Dedifferentiated amniotic fluid mesenchymal stem cell (primary cell): ENCODE measurements at regions not wholly inside any gene's neighbourhood (a gene's known extent, or its start where the extent isn't known, plus 50 kb on each side); places are given as distances from the start of the nearest gene placed in this dataset.
"Not testable (repeated sequence)": the region's sequence is repeated elsewhere in the genome, so short reads cannot be mapped to it uniquely, and the experiment has no call there.

Experiments
- DNase-seq: peaks from one replicate; pipeline ENCODE4 v3.0.0-alpha.2; 2016; ENCODE audit errors: extremely low spot score

DNA sequence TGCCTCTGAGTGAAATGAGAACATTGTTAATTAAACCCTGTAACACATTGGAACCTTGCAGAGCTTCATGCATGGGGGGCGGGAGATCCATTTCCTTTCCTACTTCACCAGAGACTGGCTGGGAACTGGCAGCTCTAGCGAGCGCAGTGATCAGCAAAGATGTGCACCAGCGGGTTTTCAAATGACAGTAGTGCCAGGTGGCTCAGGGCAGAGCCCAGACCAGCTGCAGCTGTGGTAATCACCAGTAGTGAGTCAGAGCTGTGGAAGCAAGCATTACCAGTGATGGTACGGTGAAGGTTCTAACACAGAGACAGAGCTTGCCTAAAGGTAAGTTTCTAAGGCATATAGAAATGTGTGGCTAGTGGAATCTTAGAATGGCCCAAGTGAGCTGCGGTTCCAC is 1009.7 kb upstream of the CELF2 start:
- no peak for DNase-seq

GRCh38 chr10:10010397-10010796 is 1007.3 kb upstream of the CELF2 start:
- no peak for DNase-seq

- no peak for DNase-seq
These were observed 1002.8 kb upstream of the CELF2 start for GRCh38 chr10:10014846-10015245.

DNA sequence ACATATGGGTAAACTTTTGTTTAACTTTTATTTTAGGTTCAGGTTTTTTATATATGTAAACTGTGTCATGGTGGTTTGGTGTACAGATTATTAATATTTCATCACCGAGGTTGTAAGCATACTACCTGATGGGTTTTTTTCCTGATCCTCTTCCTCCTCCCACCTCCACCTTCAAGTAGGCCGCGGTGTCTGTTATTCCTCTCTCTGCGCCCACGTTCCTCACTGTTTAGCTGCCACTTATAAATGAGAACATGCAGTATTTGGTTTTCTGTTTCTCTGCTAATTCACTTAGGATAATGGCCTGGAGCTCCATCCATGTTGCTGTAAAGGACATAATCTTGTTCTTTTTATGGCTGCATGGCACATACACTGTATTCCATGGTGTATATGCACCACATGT is 1000.0 kb upstream of the CELF2 start:
- DNase-seq, result no peak

- no peak for DNase-seq
These were observed 996.7 kb upstream of the CELF2 start for GRCh38 chr10:10020945-10021344.

DNA sequence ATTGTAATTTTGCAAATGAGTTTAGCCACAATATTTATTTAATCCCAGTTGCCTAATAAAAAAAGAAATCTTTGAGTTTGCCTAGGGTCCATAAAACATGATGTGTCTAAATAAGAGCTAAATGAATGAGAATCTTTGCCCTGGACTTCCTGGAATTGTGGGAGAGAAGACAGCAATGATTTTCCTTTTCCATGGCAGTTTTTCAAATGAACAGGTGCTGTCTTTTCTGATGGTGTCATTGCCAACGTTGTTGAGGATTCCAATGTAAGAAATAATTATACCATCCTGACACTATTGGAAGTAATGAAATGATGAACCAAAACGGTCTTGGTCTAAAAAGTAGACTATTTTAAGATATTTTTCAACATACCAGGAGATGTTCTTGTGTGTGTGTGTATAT is 984.7 kb upstream of the CELF2 start:
- no peak for DNase-seq

- DNase-seq, result no peak
These were observed 979.3 kb upstream of the CELF2 start for GRCh38 chr10:10038348-10038747.

DNA sequence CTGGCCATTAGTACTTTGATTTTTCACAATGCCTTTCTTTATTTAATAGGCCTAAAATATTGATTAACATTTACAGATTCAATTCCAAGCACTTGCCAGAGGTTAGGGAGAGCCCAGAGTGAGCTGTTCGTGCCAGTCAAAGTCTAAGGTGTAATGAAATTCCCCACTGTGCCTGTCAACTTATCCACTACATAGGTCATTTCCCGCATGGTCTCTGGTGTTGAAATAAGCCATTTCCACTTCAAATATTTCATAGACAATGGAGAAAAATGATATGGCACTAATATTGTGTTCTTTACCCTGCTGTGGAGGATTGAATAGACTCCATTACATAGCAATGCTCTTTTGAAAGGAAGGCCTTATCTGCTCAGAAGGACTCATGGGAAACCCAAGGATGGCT is 978.1 kb upstream of the CELF2 start:
- no peak for DNase-seq

DNA sequence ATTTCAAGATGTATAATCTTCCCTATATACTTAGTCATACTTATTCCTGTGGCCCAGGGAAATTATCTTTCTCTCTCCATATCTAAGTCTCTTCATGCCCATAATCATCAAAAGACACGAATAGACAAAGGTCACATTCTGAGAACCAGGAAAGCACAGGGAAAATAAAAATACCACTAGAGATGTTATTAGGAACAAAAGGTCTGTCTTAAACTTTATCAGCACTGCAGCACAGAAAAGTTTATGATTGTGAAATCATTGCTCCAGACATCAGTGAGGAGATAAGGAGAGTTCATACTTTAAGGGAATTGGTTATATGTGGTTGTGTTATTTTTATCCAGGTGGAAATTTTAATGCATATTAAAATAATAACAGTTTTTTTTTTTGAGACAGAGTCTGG is 974.6 kb upstream of the CELF2 start:
- DNase-seq, result no peak

DNA sequence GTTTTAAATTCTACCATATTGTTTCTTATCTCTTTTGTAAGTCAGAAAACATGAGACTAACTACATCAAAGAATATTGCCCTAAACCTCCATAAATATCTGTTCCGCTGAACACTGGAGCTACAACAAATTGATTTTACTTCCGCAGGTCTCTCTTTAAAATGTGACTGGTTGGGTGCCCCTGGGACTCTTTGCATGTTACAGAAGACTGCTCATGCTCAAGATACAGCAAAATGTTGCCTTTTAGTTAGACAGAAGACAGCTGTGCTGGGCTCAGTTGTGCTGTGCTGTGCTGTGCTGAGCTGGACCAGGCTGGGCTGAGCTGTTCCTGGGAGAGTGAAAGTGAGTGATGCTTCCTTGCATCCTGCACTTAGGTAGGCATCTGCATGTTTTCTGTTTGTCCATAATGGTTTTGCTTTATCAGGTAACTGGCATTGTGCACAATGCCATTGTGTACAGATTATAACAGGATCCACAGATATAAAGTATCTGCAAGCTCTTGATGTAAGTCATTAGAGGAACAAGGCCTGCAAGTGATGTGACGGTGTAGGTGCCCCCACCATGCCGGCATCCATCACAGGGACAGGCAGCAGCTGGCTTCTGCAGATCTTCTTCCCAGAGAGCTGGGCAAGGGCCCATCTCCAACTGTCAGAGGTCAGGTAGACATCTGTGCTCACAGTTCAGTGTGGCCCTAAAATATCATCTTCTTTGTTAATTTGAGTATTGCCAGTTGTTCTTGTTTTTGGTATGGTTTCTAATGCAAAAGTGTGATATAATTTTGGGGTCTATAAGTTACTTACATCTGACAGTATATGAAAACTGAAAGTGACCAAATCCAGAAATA is 972.5 kb upstream of the CELF2 start:
- DNase-seq, result no peak

DNA sequence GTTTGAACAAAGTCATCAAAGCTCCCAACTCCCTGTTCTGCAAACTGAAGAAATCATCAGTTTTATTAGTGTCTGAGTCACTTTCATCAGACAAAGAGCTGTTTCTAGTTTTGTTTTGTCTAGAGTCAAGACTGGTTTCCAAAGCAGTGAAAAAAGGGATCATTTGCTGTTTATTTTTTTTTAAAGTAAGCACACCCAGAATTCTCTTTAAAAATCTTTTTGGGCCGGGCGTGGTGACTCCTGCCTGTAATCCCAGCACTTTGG is 972.0 kb upstream of the CELF2 start:
- DNase-seq, result no peak

DNA sequence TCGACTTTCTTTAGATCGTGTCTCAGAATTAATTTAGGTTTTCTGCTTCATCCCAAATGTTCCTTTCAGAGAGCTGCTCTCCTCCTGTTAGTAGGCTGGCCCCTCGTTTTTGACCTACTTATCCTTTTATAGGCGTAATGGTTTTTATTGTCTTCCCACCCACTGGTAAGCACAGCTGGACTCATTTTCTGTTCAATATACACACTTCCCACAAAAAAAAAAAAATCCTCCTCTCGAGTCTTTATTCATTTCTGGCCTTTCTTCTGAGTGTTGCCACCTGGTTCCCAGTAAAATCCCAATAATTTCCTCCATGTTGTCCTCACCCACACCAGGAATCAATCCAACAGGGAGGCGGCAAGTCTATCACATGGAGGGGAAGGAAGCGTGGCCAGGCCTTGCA is 970.2 kb upstream of the CELF2 start:
- no peak for DNase-seq

- DNase-seq, result no peak
These were observed 964.6 kb upstream of the CELF2 start for GRCh38 chr10:10053051-10053450.

DNA sequence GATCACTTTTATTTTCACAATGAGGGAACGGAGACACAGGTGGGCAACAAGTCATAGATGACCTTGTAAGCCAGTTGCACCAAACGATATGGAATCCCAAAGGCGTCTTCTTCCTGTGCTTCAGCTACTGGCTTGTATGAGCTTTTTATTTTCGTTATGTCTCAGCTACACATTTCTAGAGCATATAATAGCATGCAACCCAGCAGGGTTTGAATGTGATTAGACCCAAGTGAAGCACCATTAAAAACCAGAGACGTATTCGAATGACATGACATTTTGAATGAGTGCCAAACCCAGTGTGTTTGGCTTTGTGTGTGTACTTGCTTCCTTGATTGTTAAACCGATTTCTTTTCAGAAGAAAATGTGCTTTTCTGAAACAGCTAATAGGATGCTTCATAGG is 963.2 kb upstream of the CELF2 start:
- no peak for DNase-seq

DNA sequence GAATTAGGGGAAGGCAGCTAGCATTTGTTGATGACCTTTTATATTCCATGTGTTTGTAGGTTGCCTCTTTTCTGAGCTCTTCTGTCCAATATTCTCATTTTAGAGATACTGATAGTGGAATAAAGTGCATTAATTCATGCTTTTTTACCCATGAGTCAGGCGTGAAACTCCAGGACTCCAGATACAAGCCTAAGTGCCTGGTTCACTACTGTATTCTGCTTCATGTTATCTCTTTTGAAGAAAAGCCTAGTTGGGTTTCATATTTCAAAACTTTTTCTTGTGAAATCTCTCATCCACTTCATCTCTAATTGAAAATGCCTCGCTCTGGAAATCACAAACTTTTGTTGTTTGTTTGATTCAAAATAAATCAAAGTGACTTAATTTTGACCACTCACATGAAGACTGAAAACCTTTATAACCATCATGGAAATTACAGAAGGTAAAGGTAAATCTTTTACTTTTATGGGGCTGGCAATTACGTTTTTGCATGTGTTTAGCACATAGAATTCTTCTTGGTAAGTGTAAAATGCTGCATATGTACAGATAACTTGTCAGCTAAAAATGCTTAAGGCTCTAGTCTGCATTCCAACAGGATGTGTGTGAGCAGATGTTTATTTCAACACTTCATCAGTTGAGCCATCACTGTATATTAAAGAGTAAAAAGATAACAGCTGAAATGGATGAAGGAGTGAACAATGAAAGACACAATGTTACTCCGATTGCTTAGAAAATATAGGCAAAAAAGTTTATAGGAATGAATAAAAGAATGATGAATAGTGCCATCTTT is 961.8 kb upstream of the CELF2 start:
- no peak for DNase-seq

- no peak for DNase-seq
These were observed 960.7 kb upstream of the CELF2 start for GRCh38 chr10:10056961-10057360.

- no peak for DNase-seq
These were observed 950.0 kb upstream of the CELF2 start for GRCh38 chr10:10067644-10068043.

DNA sequence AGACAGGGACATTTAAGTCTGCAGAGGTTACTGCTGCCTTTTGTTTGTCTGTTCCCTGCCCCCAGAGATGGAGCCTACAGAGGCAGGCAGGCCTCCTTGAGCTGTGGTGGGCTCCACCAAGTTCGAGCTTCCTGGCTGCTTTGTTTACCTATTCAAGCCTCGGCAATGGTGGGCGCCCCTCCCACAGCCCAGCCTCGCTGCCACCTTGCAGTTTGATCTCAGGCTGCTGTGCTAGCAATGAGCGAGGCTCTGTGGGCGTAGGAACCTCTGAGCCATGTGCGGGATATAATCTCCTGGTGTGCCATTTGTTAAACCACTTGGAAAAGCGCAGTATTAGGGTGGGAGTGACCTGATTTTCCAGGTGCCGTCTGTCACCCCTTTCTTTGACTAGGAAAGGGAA is 942.8 kb upstream of the CELF2 start:
- DNase-seq, result not testable (repeated sequence)

GRCh38 chr10:10078446-10078845 is 939.2 kb upstream of the CELF2 start:
- DNase-seq, result no peak

- DNase-seq, result no peak
These were observed 925.1 kb upstream of the CELF2 start for GRCh38 chr10:10092581-10092980.

DNA sequence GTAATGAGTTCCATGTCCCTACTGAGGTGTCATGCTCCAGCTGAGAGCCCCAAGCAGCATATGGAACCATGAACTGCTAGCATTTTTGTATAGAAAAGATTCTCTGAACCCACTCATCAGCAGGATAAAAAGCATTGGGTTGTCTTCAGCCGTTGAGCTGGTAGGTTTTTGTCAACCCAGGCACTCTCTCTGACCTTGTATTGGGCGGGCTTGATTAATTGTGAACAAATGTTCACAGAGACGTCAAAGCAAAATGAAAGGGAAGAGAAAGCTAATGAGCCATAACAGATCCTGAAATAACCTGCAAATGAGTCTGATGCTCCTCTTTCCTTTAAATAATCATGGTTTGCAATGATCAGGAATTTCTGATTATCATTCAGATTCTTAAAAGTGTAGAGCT is 924.7 kb upstream of the CELF2 start:
- no peak for DNase-seq

- DNase-seq, result no peak
These were observed 923.0 kb upstream of the CELF2 start for GRCh38 chr10:10094691-10095090.

GRCh38 chr10:10096296-10096695 is 921.4 kb upstream of the CELF2 start:
- DNase-seq, result no peak

- DNase-seq, result no peak
These were observed 920.8 kb upstream of the CELF2 start for GRCh38 chr10:10096898-10097297.
